B cell (primary cell): ENCODE measurements at regions not wholly inside any gene's neighbourhood (a gene's known extent, or its start where the extent isn't known, plus 50 kb on each side); places are given as distances from the start of the nearest gene placed in this dataset.

ENCODE experiments used
- EZH2 ChIP-seq: IDR thresholded peaks from 2 replicates; pipeline ENCODE4 v1.6.1; 2012; ENCODE audit warnings: borderline replicate concordance, low read depth, mild to moderate bottlenecking, moderate library complexity, low read length; ENCODE audit not compliant: insufficient read depth, poor library complexity, severe bottlenecking
- TF ChIP-seq, protein P1 (sequence below): fragments of 200-600 bp; IDR thresholded peaks from one replicate; pipeline ENCODE4 v1.8.0; 2022; ENCODE audit warnings: antibody characterized with exemption, mild to moderate bottlenecking

GRCh38 chr1:189530162-189530561 is 947.5 kb downstream of the BRINP3 start:
- TF ChIP-seq, protein P1, sequence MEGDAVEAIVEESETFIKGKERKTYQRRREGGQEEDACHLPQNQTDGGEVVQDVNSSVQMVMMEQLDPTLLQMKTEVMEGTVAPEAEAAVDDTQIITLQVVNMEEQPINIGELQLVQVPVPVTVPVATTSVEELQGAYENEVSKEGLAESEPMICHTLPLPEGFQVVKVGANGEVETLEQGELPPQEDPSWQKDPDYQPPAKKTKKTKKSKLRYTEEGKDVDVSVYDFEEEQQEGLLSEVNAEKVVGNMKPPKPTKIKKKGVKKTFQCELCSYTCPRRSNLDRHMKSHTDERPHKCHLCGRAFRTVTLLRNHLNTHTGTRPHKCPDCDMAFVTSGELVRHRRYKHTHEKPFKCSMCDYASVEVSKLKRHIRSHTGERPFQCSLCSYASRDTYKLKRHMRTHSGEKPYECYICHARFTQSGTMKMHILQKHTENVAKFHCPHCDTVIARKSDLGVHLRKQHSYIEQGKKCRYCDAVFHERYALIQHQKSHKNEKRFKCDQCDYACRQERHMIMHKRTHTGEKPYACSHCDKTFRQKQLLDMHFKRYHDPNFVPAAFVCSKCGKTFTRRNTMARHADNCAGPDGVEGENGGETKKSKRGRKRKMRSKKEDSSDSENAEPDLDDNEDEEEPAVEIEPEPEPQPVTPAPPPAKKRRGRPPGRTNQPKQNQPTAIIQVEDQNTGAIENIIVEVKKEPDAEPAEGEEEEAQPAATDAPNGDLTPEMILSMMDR = no peak
- no peak for TF ChIP-seq EZH2
